ENCODE measurements at regions not wholly inside any gene's neighbourhood (a gene's known extent, or its start where the extent isn't known, plus 50 kb on each side); places are given as distances from the start of the nearest gene placed in this dataset.

GRCh38 chr5:15442193-15442570, 57.8 kb upstream of the FBXL7 start (continued):
- TF ChIP-seq RBM34 (IDR thresholded peaks at IDR 0.05; ENCODE audit: borderline replicate concordance, insufficient read depth, low read length): no peak
- TF ChIP-seq EP400 (IDR thresholded peaks at IDR 0.05): no peak
- TF ChIP-seq ZNF77 (CRISPR knock-in tag; IDR thresholded peaks at IDR 0.05): no peak
- no peak for TF ChIP-seq ZNF507 (tag; conservative IDR thresholded peaks at IDR 0.05)
- TF ChIP-seq USF1 (CRISPR knock-in tag; IDR thresholded peaks at IDR 0.05): no peak
- no peak for TF ChIP-seq TCF3 (CRISPR knock-in tag; IDR thresholded peaks at IDR 0.05)
- TF ChIP-seq, protein P1, sequence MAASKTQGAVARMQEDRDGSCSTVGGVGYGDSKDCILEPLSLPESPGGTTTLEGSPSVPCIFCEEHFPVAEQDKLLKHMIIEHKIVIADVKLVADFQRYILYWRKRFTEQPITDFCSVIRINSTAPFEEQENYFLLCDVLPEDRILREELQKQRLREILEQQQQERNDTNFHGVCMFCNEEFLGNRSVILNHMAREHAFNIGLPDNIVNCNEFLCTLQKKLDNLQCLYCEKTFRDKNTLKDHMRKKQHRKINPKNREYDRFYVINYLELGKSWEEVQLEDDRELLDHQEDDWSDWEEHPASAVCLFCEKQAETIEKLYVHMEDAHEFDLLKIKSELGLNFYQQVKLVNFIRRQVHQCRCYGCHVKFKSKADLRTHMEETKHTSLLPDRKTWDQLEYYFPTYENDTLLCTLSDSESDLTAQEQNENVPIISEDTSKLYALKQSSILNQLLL (CRISPR knock-in tag; IDR thresholded peaks at IDR 0.05; ENCODE audit: borderline replicate concordance): no peak
- no peak for TF ChIP-seq MCM5 (IDR thresholded peaks at IDR 0.05; ENCODE audit: low read depth)

- Histone ChIP-seq H3K9me3 (replicated peaks; ENCODE audit: control insufficient read depth, insufficient read depth, low read depth, low read length) (no peaks in the 10 kb centered on the region), H3K27ac (ENCODE audit: extremely low read depth, low read depth, low read length) (no peak overlapping the region), H3K27me3 (ENCODE audit: control insufficient read depth in 2 of 2, insufficient read depth in 2 of 2, low read length in 2 of 2) (no peaks in the 10 kb centered on the region), H3K9me1 (ENCODE audit: control insufficient read depth, insufficient read depth, low read length) (no peaks in the 10 kb centered on the region), H3K4me3 (no peak overlapping the region), H3K9ac (ENCODE audit: insufficient read depth in 1 of 2, low read depth in 2 of 2, low read length in 2 of 2) (no peak overlapping the region), H3K36me3 (ENCODE audit: control insufficient read depth, insufficient read depth, low read length) (no peaks in the 10 kb centered on the region), H2AFZ (ENCODE audit: low read depth, low read length) (no peak overlapping the region), H3K79me2 (ENCODE audit: control insufficient read depth, insufficient read depth, low read length) (no peaks in the 10 kb centered on the region), H3K4me2 (ENCODE audit: insufficient read depth, low read length) (no peak overlapping the region), H3K4me1 (replicated peaks in 1 of 2; ENCODE audit: control insufficient read depth in 2 of 2, insufficient read depth in 2 of 2, low read length in 2 of 2) (no peaks in the 10 kb centered on the region), H4K20me1 (replicated peaks; ENCODE audit: control insufficient read depth, insufficient read depth, low read length) (no peaks in the 10 kb centered on the region)
- DNase-seq (ENCODE audit: extremely low read depth in 1 of 4, low spot score in 3 of 4) (no peak), FAIRE-seq (no peak), ATAC-seq (no peak)
- intact Hi-C loops (cut with micrococcal nuclease) (no loop called here), in situ Hi-C loops (cut with MboI) (no loop called here)
- BruUV-seq (replicated peaks): no TSS peak
- POLR2A ChIA-PET: interaction anchor here (0.6 kb wide), 1 partner anchor 10 kb away, joined by 3 read pairs; no protein-coding TSS in a partner anchor
- CTCF ChIA-PET (ENCODE audit: low intra/inter-chr PET ratio): no interaction called here
- 0% methylated on average over 6 of the region's 6 CpGs for WGBS (ENCODE audit: insufficient coverage, low coverage, missing lambda C conversion rate)
- TF ChIP-seq, protein P2, sequence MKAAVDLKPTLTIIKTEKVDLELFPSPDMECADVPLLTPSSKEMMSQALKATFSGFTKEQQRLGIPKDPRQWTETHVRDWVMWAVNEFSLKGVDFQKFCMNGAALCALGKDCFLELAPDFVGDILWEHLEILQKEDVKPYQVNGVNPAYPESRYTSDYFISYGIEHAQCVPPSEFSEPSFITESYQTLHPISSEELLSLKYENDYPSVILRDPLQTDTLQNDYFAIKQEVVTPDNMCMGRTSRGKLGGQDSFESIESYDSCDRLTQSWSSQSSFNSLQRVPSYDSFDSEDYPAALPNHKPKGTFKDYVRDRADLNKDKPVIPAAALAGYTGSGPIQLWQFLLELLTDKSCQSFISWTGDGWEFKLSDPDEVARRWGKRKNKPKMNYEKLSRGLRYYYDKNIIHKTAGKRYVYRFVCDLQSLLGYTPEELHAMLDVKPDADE (conservative IDR thresholded peaks at IDR 0.05; ENCODE audit: control insufficient read depth, low read depth, low read length): no peak
- no peak for TF ChIP-seq ZNF212 (CRISPR knock-in tag; IDR thresholded peaks at IDR 0.05)
- TF ChIP-seq, protein P3, sequence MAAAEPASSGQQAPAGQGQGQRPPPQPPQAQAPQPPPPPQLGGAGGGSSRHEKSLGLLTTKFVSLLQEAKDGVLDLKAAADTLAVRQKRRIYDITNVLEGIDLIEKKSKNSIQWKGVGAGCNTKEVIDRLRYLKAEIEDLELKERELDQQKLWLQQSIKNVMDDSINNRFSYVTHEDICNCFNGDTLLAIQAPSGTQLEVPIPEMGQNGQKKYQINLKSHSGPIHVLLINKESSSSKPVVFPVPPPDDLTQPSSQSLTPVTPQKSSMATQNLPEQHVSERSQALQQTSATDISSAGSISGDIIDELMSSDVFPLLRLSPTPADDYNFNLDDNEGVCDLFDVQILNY (CRISPR knock-in tag; IDR thresholded peaks at IDR 0.05): no peak
- TF ChIP-seq EGR1 (conservative IDR thresholded peaks at IDR 0.05): no peak
Observed at GRCh38 chr5:15441433-15442192, 58.4 kb upstream of the FBXL7 start.

Measured in K562 (cell line).